Left ventricle myocardium inferior (tissue), 1 donor: ENCODE measurements at regions not wholly inside any gene's neighbourhood (a gene's known extent, or its start where the extent isn't known, plus 50 kb on each side); places are given as distances from the start of the nearest gene placed in this dataset.
"Not testable (repeated sequence)": the region's sequence is repeated elsewhere in the genome, so short reads cannot be mapped to it uniquely, and the experiment has no call there.

Experiments used
- DNase-seq: peaks from one replicate; pipeline ENCODE4 v3.0.0-alpha.2; 2020
- H3K27ac ChIP-seq: fragments of 200-600 bp; replicated peaks from 2 replicates; pipeline ENCODE4 v1.8.0; 2021
- H3K27me3 ChIP-seq: fragments of 200-600 bp; 2 replicates; pipeline ENCODE4 v1.8.0; 2021; ENCODE audit warnings: low read depth
- H3K36me3 ChIP-seq: fragments of 200-600 bp; 2 replicates; pipeline ENCODE4 v1.8.0; 2021
- H3K4me1 ChIP-seq: fragments of 200-600 bp; 2 replicates; pipeline ENCODE4 v1.8.0; 2021
- H3K4me3 ChIP-seq: fragments of 200-600 bp; 2 replicates; pipeline ENCODE4 v1.8.0; 2021; ENCODE audit warnings: mild to moderate bottlenecking, moderate library complexity
- H3K9me3 ChIP-seq: fragments of 200-600 bp; replicated peaks from 2 replicates; pipeline ENCODE4 v1.8.0; 2021
- CTCF ChIP-seq: fragments of 200-600 bp; IDR thresholded peaks from 2 replicates; pipeline ENCODE4 v1.8.0; 2021; ENCODE audit warnings: antibody characterized with exemption, mild to moderate bottlenecking, borderline replicate concordance
- intact Hi-C: fragments of 100-400 bp; cut with micrococcal nuclease; formaldehyde crosslinking; loops from one replicate; pipeline ENCODE4 v1.11.0; 2022
- donor health status: DM: no; HTN: yes; CAD: no; lungs with severe emphysema.

- H3K27ac ChIP-seq, result no peak overlapping the region
- no peaks in the 10 kb centered on the region for H3K9me3 ChIP-seq
- H3K4me1 ChIP-seq, result peaks cover 5% of the 10 kb centered on the region
- H3K36me3 ChIP-seq, result no peaks in the 10 kb centered on the region
- TF ChIP-seq CTCF, result no peak
- intact Hi-C loops, result no loop called here
- no peak for DNase-seq
- no peak overlapping the region for H3K4me3 ChIP-seq
- peaks cover 6% of the 10 kb centered on the region for H3K27me3 ChIP-seq
Observed at GRCh38 chr12:47367912-47368537, 288.3 kb upstream of the AMIGO2 start.

GRCh38 chr12:47366579-47366978 lies 286.8 kb upstream of the AMIGO2 start:
- Histone ChIP-seq H3K4me3 (no peak overlapping the region), H3K27ac (no peak overlapping the region), H3K36me3 (no peaks in the 10 kb centered on the region), H3K4me1 (peaks cover 5% of the 10 kb centered on the region), H3K9me3 (no peaks in the 10 kb centered on the region), H3K27me3 (peaks cover 6% of the 10 kb centered on the region)
- no peak for DNase-seq
- intact Hi-C loops, result no loop called here
- no peak for TF ChIP-seq CTCF

GRCh38 chr12:47366157-47366556 lies 286.4 kb upstream of the AMIGO2 start:
- no peak for DNase-seq
- H3K36me3 ChIP-seq, result no peaks in the 10 kb centered on the region
- H3K4me3 ChIP-seq, result no peak overlapping the region
- no peaks in the 10 kb centered on the region for H3K9me3 ChIP-seq
- intact Hi-C loops, result no loop called here
- no peak for TF ChIP-seq CTCF
- H3K27ac ChIP-seq, result no peak overlapping the region
- peaks cover 6% of the 10 kb centered on the region for H3K27me3 ChIP-seq
- H3K4me1 ChIP-seq, result peaks cover 5% of the 10 kb centered on the region

GRCh38 chr12:47365443-47366076 lies 285.8 kb upstream of the AMIGO2 start:
- DNase-seq, H3K36me3 ChIP-seq, H3K4me3 ChIP-seq, H3K27me3 ChIP-seq, intact Hi-C loops, H3K27ac ChIP-seq, H3K9me3 ChIP-seq, H3K4me1 ChIP-seq: not testable (repeated sequence)

- H3K27ac ChIP-seq, result no peak overlapping the region
- H3K27me3 ChIP-seq, result peaks cover 6% of the 10 kb centered on the region
- no peak for TF ChIP-seq CTCF
- intact Hi-C loops, result no loop called here
- no peak for DNase-seq
- no peaks in the 10 kb centered on the region for H3K36me3 ChIP-seq
- H3K9me3 ChIP-seq, result no peaks in the 10 kb centered on the region
- H3K4me3 ChIP-seq, result no peak overlapping the region
- H3K4me1 ChIP-seq, result peaks cover 10% of the 10 kb centered on the region
Observed at GRCh38 chr12:47364261-47364660, 284.5 kb upstream of the AMIGO2 start.

- Histone ChIP-seq H3K4me3 (no peak overlapping the region), H3K4me1 (peaks cover 10% of the 10 kb centered on the region), H3K9me3 (no peaks in the 10 kb centered on the region), H3K27ac (peak overlapping the region; percentile 78), H3K27me3 (peaks cover 6% of the 10 kb centered on the region), H3K36me3 (no peaks in the 10 kb centered on the region)
- TF ChIP-seq CTCF, result no peak
- DNase-seq, result no peak
- intact Hi-C loops, result no loop called here
Observed at GRCh38 chr12:47362126-47362705, 282.5 kb upstream of the AMIGO2 start.
